HepG2 (cell line): ENCODE measurements at regions not wholly inside any gene's neighbourhood (a gene's known extent, or its start where the extent isn't known, plus 50 kb on each side); places are given as distances from the start of the nearest gene placed in this dataset.

ENCODE experiments used
- ARID2 ChIP-seq: sonication (generic); formaldehyde crosslinking; IDR thresholded peaks from 2 replicates; pipeline ENCODE4 v1.8.1; 2022; ENCODE audit warnings: mild to moderate bottlenecking, missing genetic modification reagents, borderline replicate concordance
- CBFB ChIP-seq: sonication (generic); formaldehyde crosslinking; IDR thresholded peaks from 2 replicates; pipeline ENCODE4 v1.4.0; 2020; ENCODE audit warnings: missing genetic modification reagents
- CEBPG ChIP-seq: IDR thresholded peaks from 2 replicates; pipeline ENCODE4 v1.6.1; 2016
- GFI1 ChIP-seq: sonication (generic); formaldehyde crosslinking; IDR thresholded peaks from 2 replicates; pipeline ENCODE4 v1.5.0; 2020; ENCODE audit warnings: missing genetic modification reagents, mild to moderate bottlenecking, borderline replicate concordance
- HCFC1 ChIP-seq: fragments of 150-350 bp; IDR thresholded peaks from 2 replicates; pipeline ENCODE4 v1.6.1; 2014; ENCODE audit warnings: low read depth, low read length
- HDAC6 ChIP-seq: fragments of 200-600 bp; sonication (generic); IDR thresholded peaks from 2 replicates; pipeline ENCODE4 v1.7.0; 2017; ENCODE audit warnings: mild to moderate bottlenecking, antibody characterized with exemption, low read length, low read depth
- NR2F1 ChIP-seq, 2 experiments: fragments of 450-650 bp in 1 of 2; formaldehyde crosslinking in 1 of 2; IDR thresholded peaks; 2 replicates each; pipeline versions ENCODE4 v1.5.0 to v1.6.1; 2016 to 2020; ENCODE audit warnings: mild to moderate bottlenecking in 1 of 2, missing compliant biosample characterization in 1 of 2, missing genetic modification reagents in 1 of 2, moderate library complexity in 1 of 2
- SMAD3 ChIP-seq: sonication (generic); formaldehyde crosslinking; IDR thresholded peaks from 2 replicates; pipeline ENCODE4 v1.4.0; 2020; ENCODE audit warnings: missing genetic modification reagents
- ZBTB38 ChIP-seq: sonication (generic); formaldehyde crosslinking; IDR thresholded peaks from 2 replicates; pipeline ENCODE4 v1.5.1; 2020; ENCODE audit warnings: mild to moderate bottlenecking, missing genetic modification reagents
- ZNF12 ChIP-seq: sonication (generic); formaldehyde crosslinking; IDR thresholded peaks from 2 replicates; pipeline ENCODE4 v1.5.0; 2020; ENCODE audit warnings: missing genetic modification reagents
- ZNF24 ChIP-seq: fragments of 450-650 bp; IDR thresholded peaks from 2 replicates; pipeline ENCODE4 v1.6.1; 2017; ENCODE audit warnings: antibody characterized with exemption, mild to moderate bottlenecking
- ZNF883 ChIP-seq: sonication (generic); formaldehyde crosslinking; IDR thresholded peaks from 2 replicates; pipeline ENCODE4 v1.5.1; 2020; ENCODE audit warnings: mild to moderate bottlenecking, missing genetic modification reagents; ENCODE audit errors: not compliant biosample characterization
- TF ChIP-seq, protein P1 (sequence below), 2 experiments: IDR thresholded peaks; 2 replicates each; pipeline ENCODE4 v1.6.1; 2011 to 2012; ENCODE audit warnings: low read length in 2 of 2, borderline replicate concordance in 1 of 2, low read depth in 1 of 2, mild to moderate bottlenecking in 1 of 2, moderate library complexity in 1 of 2
- TF ChIP-seq, protein P2 (sequence below), 2 experiments: fragments of 450-650 bp in 1 of 2; sonication (generic) in 1 of 2; formaldehyde crosslinking in 1 of 2; IDR thresholded peaks; 2 replicates each; pipeline versions ENCODE4 v1.6.1 to v1.8.0; 2016 to 2022; ENCODE audit warnings: antibody characterized with exemption in 1 of 2, mild to moderate bottlenecking in 1 of 2, missing genetic modification reagents in 1 of 2
- TF ChIP-seq, protein P3 (sequence below): sonication (generic); formaldehyde crosslinking; IDR thresholded peaks from 2 replicates; pipeline ENCODE4 v1.4.0; 2020; ENCODE audit warnings: missing genetic modification reagents; ENCODE audit errors: not compliant biosample characterization

DNA sequence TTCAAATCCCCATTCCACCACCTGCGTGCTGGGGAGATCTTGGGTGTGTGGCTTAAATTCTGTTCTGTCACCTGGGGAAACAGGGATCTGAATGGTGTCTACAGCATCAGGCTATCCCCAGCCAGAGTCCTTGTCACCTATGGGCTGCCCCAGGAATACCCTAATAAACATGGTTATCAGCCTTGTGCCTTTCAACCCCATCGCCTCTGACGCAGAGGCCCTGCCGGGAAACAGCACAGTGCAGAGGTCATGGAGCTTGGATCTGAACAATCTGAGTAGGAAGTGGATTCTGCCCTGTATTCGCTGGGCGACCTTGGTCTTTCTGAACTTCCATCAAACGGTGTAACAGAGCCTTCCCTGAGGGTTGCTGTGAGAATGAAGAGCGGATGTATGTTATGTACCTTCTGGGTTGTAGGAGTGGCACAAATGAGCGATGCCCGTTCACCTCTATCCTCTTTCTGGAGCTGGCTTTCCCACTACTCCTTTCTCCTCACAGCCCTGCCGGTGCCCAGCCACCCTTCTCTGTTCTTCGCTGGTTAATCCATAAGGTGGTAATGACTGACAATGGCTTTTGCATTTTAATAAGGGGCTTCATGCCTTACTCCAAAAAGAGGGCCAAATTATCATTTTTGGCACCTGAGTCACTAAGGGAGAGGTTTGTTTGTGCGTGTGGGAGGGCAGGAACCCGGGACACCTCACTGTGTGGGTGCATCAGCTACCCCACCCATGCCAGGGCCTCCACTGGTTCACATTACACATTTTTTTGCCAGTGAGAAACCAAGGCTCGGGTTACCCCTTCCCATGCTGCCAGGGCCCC lies 256.5 kb downstream of the MYCN start (continued):
- TF ChIP-seq ZBTB38 (CRISPR knock-in tag): 0 out of 2 replicates have a peak, but pooled peaks have one; percentile 22
- TF ChIP-seq, protein P1, sequence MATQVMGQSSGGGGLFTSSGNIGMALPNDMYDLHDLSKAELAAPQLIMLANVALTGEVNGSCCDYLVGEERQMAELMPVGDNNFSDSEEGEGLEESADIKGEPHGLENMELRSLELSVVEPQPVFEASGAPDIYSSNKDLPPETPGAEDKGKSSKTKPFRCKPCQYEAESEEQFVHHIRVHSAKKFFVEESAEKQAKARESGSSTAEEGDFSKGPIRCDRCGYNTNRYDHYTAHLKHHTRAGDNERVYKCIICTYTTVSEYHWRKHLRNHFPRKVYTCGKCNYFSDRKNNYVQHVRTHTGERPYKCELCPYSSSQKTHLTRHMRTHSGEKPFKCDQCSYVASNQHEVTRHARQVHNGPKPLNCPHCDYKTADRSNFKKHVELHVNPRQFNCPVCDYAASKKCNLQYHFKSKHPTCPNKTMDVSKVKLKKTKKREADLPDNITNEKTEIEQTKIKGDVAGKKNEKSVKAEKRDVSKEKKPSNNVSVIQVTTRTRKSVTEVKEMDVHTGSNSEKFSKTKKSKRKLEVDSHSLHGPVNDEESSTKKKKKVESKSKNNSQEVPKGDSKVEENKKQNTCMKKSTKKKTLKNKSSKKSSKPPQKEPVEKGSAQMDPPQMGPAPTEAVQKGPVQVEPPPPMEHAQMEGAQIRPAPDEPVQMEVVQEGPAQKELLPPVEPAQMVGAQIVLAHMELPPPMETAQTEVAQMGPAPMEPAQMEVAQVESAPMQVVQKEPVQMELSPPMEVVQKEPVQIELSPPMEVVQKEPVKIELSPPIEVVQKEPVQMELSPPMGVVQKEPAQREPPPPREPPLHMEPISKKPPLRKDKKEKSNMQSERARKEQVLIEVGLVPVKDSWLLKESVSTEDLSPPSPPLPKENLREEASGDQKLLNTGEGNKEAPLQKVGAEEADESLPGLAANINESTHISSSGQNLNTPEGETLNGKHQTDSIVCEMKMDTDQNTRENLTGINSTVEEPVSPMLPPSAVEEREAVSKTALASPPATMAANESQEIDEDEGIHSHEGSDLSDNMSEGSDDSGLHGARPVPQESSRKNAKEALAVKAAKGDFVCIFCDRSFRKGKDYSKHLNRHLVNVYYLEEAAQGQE (IDR thresholded peaks at IDR 0.05; ENCODE audit: borderline replicate concordance in 1 of 2, low read depth in 1 of 2, low read length in 2 of 2): peak in 1 of 2 experiments; percentile 33; a peak in 1 of 4 replicates
- TF ChIP-seq CBFB: no peak
- TF ChIP-seq ZNF12: no peak; the same call in 1 of the 2 replicates
- TF ChIP-seq CEBPG (CRISPR knock-in tag): peak; percentile 56
- no peak for TF ChIP-seq ZNF883 (CRISPR knock-in tag)
- TF ChIP-seq HDAC6: no peak
- TF ChIP-seq, protein P2, sequence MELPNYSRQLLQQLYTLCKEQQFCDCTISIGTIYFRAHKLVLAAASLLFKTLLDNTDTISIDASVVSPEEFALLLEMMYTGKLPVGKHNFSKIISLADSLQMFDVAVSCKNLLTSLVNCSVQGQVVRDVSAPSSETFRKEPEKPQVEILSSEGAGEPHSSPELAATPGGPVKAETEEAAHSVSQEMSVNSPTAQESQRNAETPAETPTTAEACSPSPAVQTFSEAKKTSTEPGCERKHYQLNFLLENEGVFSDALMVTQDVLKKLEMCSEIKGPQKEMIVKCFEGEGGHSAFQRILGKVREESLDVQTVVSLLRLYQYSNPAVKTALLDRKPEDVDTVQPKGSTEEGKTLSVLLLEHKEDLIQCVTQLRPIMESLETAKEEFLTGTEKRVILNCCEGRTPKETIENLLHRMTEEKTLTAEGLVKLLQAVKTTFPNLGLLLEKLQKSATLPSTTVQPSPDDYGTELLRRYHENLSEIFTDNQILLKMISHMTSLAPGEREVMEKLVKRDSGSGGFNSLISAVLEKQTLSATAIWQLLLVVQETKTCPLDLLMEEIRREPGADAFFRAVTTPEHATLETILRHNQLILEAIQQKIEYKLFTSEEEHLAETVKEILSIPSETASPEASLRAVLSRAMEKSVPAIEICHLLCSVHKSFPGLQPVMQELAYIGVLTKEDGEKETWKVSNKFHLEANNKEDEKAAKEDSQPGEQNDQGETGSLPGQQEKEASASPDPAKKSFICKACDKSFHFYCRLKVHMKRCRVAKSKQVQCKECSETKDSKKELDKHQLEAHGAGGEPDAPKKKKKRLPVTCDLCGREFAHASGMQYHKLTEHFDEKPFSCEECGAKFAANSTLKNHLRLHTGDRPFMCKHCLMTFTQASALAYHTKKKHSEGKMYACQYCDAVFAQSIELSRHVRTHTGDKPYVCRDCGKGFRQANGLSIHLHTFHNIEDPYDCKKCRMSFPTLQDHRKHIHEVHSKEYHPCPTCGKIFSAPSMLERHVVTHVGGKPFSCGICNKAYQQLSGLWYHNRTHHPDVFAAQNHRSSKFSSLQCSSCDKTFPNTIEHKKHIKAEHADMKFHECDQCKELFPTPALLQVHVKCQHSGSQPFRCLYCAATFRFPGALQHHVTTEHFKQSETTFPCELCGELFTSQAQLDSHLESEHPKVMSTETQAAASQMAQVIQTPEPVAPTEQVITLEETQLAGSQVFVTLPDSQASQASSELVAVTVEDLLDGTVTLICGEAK (IDR thresholded peaks at IDR 0.05): no peak
- TF ChIP-seq, protein P2 (CRISPR knock-in tag; IDR thresholded peaks at IDR 0.05): peak; percentile 49; the same call in 1 of the 2 replicates
- TF ChIP-seq ZNF24: no peak
- TF ChIP-seq NR2F1 (CRISPR knock-in tag; IDR thresholded peaks at IDR 0.05): peak; percentile 81 to 95
- no peak for TF ChIP-seq HCFC1
- TF ChIP-seq, protein P3, sequence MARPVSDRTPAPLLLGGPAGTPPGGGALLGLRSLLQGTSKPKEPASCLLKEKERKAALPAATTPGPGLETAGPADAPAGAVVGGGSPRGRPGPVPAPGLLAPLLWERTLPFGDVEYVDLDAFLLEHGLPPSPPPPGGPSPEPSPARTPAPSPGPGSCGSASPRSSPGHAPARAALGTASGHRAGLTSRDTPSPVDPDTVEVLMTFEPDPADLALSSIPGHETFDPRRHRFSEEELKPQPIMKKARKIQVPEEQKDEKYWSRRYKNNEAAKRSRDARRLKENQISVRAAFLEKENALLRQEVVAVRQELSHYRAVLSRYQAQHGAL (CRISPR knock-in tag): no peak
- TF ChIP-seq GFI1 (CRISPR knock-in tag): peak; percentile 90
- peak; percentile 64; the same call in 1 of the 2 replicates for TF ChIP-seq SMAD3 (CRISPR knock-in tag)
- no peak for TF ChIP-seq ARID2 (CRISPR knock-in tag)
